ENCODE measurements at regions not wholly inside any gene's neighbourhood (a gene's known extent, or its start where the extent isn't known, plus 50 kb on each side); places are given as distances from the start of the nearest gene placed in this dataset.

DNA sequence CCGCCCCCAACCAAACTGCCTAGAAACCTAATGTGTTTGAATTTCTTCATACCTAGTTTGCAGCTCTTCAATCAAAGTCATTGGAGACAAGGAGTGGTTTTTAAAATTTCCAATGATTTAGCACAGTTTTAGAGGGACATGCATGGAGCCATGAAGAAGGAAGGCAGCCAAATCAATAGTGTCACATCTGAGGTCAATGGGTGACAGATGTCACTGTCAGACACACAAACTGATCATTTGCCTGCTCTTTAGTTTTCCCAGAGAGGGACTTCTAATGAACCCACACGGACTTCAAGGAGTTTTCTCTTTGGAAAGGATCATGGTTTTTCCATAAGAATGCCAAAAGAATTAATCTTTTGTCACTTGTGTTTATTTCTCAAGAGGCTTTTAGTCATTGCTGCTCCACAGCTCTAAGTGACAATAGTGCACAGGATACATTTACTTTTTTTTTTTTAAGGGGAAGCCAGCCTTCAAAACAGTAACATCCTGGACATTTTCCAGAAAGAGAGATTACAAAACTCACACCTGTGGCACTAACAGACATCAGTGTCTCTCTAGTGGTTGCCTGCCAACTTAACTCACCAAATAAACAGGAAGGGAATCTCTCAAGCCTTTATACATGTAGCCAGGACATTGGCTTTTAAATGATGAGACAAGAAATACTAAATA is 251.1 kb upstream of the DIAPH2 start:
- H3K9me3 ChIP-seq: no peaks in the 10 kb centered on the region
- intact Hi-C loops (cut with DNase I; ENCODE audit: low total_unique reads): no loop called here
- H3K4me1 ChIP-seq: no peaks in the 10 kb centered on the region
- peak overlapping the region in 1 of 2 donors; percentile 30 for H3K27ac ChIP-seq
- no peaks in the 10 kb centered on the region for H3K36me3 ChIP-seq (ENCODE audit: low read depth, missing control alignments)
- DNase-seq: no peak
- WGBS, 2 donors: 76 to 80% methylated on average over 2 of the region's 2 CpGs
- TF ChIP-seq, protein P1, sequence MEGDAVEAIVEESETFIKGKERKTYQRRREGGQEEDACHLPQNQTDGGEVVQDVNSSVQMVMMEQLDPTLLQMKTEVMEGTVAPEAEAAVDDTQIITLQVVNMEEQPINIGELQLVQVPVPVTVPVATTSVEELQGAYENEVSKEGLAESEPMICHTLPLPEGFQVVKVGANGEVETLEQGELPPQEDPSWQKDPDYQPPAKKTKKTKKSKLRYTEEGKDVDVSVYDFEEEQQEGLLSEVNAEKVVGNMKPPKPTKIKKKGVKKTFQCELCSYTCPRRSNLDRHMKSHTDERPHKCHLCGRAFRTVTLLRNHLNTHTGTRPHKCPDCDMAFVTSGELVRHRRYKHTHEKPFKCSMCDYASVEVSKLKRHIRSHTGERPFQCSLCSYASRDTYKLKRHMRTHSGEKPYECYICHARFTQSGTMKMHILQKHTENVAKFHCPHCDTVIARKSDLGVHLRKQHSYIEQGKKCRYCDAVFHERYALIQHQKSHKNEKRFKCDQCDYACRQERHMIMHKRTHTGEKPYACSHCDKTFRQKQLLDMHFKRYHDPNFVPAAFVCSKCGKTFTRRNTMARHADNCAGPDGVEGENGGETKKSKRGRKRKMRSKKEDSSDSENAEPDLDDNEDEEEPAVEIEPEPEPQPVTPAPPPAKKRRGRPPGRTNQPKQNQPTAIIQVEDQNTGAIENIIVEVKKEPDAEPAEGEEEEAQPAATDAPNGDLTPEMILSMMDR (IDR thresholded peaks at IDR 0.05): no peak
- TF ChIP-seq POLR2A (IDR thresholded peaks at IDR 0.05): no peak
- no peaks in the 10 kb centered on the region for H3K27me3 ChIP-seq
- H3K4me3 ChIP-seq: no peak overlapping the region

DNA sequence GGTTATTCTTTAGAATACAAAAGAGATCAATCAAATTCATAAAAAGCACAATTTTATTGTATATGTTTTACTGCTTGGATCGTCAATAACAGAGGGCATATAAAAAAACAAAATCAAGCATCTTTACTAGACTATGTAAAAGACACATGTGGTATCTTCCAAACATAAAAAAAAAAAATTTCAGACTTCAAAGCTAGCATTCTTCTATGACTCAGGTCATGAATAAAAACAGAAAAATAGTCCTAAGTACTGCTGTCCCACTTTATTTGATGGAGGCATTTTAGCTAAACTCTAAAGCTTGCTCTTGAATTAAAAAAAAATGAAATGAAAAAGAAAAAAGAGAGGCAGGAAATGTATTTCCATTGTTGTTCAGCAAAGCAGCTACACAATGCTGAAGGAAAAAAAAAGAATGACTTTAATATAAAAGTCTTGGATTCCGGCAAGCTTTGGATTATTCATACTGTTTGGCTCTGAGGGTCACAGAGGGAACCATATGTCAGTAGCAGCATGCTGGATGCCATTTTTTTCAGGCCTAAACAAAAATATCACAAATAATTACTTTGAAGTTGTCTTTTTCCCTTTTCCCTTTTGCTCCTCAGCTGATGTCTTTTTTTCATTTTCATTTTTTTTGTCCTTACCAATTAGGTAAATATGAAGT is 249.1 kb upstream of the DIAPH2 start:
- TF ChIP-seq, protein P1 (IDR thresholded peaks at IDR 0.05): no peak
- no peak for TF ChIP-seq POLR2A (IDR thresholded peaks at IDR 0.05)
- intact Hi-C loops (cut with DNase I; ENCODE audit: low total_unique reads): no loop called here
- Histone ChIP-seq H3K4me1 (no peaks in the 10 kb centered on the region), H3K4me3 (no peak overlapping the region), H3K27ac (no peak overlapping the region), H3K36me3 (ENCODE audit: low read depth, missing control alignments) (no peaks in the 10 kb centered on the region), H3K9me3 (no peaks in the 10 kb centered on the region), H3K27me3 (no peaks in the 10 kb centered on the region)
- DNase-seq: no peak
- WGBS, 2 donors: 71 to 83% methylated on average over 2 of the region's 2 CpGs

DNA sequence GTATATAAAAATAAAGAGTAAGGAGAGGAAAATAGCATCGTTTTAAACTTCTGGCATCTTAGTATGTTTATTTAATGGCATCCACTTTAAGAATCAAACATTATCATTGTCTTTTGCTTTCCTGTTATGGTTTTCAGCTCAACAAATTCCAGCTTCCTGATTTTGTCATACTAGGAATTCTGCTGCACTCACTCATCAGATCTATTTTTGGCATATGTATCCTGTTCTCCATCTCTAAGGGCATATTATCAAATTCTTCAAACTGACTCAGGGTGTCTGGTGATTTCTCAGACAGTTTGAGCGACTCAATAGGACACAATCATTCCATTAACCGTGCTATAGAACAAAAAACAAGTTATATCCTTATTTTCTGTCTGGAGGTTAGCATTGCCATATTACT is 248.5 kb upstream of the DIAPH2 start:
- Histone ChIP-seq H3K4me1 (no peaks in the 10 kb centered on the region), H3K36me3 (ENCODE audit: low read depth, missing control alignments) (no peaks in the 10 kb centered on the region), H3K4me3 (no peak overlapping the region), H3K9me3 (no peaks in the 10 kb centered on the region), H3K27me3 (no peaks in the 10 kb centered on the region), H3K27ac (no peak overlapping the region)
- 80 to 85% methylated on average over 3 of the region's 3 CpGs for WGBS, 2 donors
- DNase-seq: no peak
- intact Hi-C loops (cut with DNase I; ENCODE audit: low total_unique reads): no loop called here
- TF ChIP-seq, protein P1 (IDR thresholded peaks at IDR 0.05): no peak
- no peak for TF ChIP-seq POLR2A (IDR thresholded peaks at IDR 0.05)

DNA sequence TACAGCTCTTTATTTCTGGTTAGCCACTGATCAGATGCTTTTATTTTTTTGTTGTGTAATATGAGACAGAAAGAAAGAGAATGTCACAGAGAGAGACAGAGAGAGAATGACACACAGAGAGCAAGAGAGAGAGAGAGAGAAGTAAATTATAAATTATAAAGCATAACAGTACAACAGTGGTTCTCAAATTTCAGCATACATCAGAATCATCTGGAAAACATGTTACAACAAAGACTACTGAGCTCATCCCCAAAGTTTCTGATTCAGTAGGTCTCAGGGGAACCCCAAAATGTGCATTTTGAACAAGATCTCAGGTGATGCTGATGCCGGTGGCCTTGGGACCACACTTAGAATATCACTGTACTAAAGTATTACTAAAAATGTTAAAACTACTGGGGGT is 245.8 kb upstream of the DIAPH2 start:
- no peaks in the 10 kb centered on the region for H3K27me3 ChIP-seq
- TF ChIP-seq POLR2A (IDR thresholded peaks at IDR 0.05): no peak
- TF ChIP-seq, protein P1 (IDR thresholded peaks at IDR 0.05): no peak
- no peak overlapping the region for H3K27ac ChIP-seq
- DNase-seq: no peak
- H3K36me3 ChIP-seq (ENCODE audit: low read depth, missing control alignments): no peaks in the 10 kb centered on the region
- no peaks in the 10 kb centered on the region for H3K4me1 ChIP-seq
- H3K4me3 ChIP-seq: no peak overlapping the region
- no peaks in the 10 kb centered on the region for H3K9me3 ChIP-seq
- intact Hi-C loops (cut with DNase I; ENCODE audit: low total_unique reads): no loop called here
- WGBS, 2 donors: 100% methylated on average over 1 of the region's 1 CpG

DNA sequence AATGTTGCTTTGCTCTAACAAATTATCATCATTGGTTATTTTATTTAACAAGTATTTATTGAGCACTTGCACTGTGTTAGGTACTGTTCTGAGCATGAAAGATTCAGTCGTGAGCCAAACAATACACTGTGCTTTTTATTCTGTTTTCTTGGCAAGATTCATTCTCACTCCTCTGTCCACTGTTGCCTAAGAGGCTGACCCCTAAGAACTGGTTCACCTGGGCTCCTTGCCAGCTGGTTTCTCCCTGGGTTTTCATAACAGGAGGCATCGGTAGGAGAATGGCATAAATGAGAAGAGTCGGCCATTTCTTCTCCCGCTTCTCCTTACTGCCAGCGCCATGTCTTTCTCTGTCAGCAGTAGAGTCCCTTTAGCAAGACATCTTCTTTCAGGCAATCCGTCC is 243.7 kb upstream of the DIAPH2 start:
- Histone ChIP-seq H3K27me3 (no peaks in the 10 kb centered on the region), H3K27ac (no peak overlapping the region), H3K36me3 (ENCODE audit: low read depth, missing control alignments) (no peaks in the 10 kb centered on the region), H3K9me3 (no peaks in the 10 kb centered on the region), H3K4me3 (no peak overlapping the region), H3K4me1 (no peaks in the 10 kb centered on the region)
- TF ChIP-seq, protein P1 (IDR thresholded peaks at IDR 0.05): no peak
- TF ChIP-seq POLR2A (IDR thresholded peaks at IDR 0.05): no peak
- intact Hi-C loops (cut with DNase I; ENCODE audit: low total_unique reads): no loop called here
- 63 to 68% methylated on average over 6 of the region's 6 CpGs for WGBS, 2 donors
- peak; percentile 61 for DNase-seq

Data from testis (tissue), 2 donors.